ENCODE measurements at regions not wholly inside any gene's neighbourhood (a gene's known extent, or its start where the extent isn't known, plus 50 kb on each side); places are given as distances from the start of the nearest gene placed in this dataset.
A peak's percentile ranks its signal among the peaks of the same experiment; 100 is the strongest.

DNA sequence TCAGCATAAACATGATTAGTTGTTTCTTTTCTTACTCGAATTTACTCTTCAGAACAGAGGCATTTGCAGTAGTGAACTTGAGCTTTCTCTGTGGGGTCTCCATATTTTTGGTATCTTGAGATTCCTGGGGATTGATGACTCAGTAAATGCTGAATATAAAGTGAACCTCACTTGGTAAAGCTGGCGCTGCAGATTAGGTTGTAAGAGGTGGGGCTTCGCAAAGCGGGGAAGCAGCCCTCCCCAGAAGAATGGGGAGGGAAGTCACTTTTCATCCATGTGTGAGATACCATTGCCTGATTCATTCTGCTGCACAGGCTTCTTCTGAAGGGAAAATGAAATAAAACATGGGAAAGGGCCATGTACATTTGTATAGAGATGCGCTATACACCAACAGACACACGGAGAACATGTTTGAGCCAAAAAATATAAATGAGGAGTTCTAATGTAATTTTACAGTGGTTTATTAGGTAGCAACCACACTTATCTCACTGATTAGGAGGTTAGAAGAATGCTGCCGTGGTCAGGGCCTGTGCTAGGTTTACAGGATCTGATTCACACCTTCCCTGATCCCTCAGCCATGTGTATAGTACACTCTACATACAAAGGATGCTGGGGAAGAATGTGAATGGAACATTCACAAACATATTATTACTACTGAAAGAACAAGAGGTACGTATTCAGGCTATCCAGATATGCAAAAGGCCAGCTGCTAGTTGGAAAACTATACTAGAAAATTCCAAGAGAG is 63.5 kb downstream of the DNTTIP2 start:
- DNase-seq (ENCODE audit: low read depth, low spot score) = no peak

DNA sequence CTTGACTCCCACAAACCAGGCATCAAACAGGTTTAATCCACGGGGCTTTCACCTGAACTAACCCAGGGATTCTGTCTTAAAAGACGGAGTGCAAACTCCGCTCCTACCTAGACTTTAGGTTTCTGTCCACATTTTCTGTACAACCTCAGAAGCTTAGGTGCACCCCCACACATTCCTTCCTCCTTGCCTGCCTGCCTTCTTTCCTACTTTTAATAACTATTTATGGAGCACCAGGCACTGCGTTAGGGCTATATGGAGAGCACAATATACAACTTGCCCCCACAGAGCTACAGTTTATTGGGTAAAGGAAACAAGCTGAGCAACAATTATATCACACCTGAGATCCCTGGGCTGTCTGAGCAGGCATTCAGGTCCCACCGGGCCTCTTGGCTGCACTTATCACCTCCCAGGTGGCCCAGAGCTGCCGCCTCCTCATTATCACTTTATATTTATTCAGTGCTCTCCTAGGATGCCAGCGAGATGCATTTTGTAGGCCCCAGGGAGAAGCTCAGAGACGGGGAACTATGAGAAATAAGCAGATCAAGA is 64.1 kb downstream of the DNTTIP2 start:
- DNase-seq (ENCODE audit: low read depth, low spot score) = no peak

DNA sequence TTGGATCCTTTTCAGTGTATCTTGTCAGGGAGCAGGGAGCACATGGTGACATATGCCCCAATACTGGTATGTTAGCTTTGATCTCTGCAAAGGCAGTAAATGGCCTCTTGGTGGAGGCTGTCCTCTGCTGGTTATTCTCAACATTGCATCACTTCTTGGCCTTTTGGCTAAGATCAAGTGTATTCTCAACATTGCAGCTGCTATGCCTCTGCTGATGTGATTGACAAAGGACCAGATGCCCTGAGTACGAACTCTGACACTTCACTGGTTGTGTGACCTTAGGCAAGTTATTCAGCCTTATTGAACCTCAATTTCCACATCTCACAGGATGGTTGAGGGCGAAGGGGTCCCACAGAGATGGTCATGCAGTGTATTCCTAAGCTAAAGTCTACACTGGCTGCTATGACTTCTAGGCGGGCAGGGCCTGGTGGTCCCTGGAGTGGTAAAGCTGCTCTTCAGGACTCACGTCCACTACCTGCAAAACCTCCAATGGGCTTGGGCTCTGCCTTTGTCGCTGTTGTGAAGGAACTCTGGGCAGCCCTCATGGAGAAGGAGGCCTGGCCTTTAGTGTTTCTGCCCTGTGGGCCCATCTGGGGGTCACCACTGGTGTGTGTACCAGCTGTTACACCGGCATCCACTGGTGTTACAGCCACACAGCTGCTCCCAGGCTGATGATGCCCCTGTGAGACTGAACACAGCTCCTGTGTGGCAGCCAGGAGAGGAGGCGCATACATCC is 64.8 kb downstream of the DNTTIP2 start:
- DNase-seq (ENCODE audit: low read depth, low spot score) = no peak

DNA sequence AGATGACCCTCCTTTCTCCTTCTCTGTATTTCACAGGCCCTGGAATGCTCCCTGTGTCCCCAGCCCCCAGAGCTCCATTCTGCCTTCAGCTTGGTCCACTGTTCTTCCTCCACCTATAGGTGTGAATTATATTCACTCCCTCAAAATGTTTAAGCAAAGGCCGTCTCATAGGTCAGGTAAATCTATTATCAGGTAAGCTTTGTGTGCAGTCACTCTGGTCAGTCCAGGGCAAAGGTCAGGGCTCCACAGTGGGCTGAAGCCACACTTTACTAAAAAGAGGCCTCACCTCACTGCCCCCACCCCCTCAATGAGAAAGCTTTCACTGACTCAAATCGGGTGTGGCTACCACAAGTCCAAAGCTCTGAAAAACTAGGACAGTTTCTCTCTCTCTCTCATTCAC is 65.9 kb downstream of the DNTTIP2 start:
- no peak for DNase-seq (ENCODE audit: low read depth, low spot score)

DNA sequence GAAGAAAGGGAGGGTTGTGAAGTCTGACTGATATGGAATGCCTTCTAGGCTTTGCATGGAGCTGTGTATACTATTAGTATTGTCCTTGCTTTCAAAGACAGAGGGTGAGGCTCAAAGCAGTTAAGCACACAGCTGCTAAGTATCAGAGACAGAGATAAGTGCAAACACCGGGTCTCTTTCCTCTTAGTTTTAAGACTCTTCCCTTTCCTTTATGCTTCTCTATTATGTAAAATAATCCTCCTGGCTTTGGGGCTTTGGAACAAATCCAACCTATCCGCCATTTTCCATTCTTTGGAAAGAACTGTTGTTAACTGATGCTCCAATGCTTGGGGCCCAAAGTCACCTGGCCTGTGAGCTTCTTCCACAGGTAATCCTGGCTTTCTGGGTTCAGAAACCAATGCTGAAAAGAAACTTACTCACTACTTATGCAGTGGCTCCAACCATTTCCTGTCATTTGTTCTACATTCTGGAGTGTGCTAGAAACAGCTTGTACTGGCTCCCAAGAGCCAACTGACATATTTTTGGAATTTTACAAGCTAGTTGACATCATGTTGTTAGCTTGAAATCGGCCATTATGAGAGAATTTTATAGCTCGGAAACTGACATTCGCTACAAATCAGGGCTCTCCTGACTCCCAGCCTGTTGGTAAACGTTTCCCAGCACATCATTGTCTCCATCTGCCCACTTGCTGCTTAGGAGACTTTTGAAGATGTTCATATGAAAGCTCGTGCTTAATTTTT is 67.5 kb downstream of the DNTTIP2 start:
- DNase-seq (ENCODE audit: low read depth, low spot score) = no peak

DNA sequence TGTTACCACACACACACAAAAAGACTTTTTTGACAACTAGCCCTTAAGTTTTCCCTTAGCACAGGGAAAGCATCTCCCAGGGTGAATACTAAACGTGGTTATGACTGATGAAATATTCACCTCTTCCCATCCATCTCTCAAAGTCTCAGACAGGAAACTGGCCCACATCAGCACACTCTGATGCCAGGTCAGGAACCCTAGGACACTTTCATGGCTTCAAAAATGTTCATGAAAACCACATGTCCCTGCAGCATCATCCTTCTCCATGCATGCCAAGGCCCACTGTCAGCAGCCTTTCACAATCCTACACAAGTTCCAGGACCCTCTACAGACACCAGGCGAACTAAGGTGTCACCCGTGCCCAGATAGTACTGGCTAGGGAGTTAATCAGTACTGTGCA is 68.7 kb downstream of the DNTTIP2 start:
- no peak for DNase-seq (ENCODE audit: low read depth, low spot score)

DNA sequence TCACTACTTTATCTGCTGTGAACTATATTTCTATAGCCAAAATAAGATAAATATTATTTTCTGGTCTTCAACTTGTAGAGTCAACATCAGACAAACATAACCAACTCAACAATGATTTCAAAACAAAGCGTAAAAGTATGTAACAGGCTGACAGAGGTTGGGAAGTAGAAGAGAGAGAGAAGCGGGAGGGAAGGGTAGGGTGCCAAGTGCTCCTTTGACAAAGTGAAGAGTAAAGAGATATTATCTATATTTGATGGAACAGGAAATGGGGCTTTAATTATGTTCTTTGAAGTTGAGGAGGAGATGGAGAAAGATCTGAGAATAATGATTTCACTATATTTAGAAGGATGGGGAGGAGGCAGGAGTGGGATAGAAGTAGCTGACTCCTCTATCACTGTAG is 70.1 kb downstream of the DNTTIP2 start:
- no peak for DNase-seq (ENCODE audit: low read depth, low spot score)

DNA sequence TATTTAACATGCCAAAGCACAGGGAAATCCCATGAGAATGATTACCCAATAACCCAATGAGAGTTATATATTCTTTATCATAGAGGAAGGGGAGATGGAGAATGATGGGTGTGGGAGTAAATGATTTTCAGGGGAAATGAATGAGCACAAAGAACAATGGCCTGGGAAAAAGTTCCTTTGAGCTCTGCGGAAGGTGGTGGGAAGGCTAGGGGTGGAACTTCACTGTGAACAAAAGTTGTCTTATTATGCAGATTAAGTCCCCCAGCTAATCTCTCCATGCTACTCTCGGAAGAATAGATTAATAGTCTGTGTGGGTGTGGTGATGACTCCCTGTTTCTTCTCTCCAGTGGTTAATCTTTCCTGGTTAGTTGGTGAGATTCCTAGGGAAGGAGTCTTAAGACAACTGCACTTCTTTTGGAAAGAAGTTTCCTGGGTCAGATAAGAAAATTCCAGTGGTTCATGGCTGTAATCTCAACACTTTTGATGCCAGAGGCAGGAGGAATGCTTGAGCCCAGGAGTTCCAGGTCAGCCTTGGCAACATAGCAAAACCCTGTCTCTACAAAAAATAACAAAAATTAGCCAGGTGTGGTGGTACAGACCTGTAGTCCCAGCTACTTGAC is 71.6 kb downstream of the DNTTIP2 start:
- DNase-seq (ENCODE audit: low read depth, low spot score) = no peak

DNA sequence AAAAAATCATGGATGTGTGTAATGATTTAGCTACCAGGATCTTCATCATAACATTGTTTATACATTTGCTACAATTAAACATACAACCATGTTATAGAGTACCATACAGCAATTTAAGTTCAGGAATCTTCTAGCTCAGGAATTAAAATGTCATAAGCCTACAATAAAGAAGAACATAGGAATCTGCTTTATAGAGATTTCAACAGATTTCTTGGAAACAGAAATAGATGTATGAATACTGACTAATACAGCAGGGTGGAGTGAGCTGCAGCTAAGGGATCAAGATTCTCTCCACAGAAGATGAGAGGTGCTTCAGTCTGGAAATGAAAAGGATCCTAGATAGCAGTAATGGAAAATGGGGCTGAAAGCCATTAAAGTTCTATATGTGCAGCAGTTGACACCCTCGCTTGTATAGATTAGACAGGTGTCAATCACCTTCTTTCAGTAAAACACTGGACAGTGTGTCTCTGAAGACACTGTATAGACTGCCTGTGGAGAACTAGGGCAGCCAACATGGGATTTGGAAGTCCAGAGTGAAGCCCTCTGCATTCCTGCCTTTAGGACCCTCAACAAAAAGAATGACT is 73.9 kb downstream of the DNTTIP2 start:
- no peak for DNase-seq (ENCODE audit: low read depth, low spot score)

DNA sequence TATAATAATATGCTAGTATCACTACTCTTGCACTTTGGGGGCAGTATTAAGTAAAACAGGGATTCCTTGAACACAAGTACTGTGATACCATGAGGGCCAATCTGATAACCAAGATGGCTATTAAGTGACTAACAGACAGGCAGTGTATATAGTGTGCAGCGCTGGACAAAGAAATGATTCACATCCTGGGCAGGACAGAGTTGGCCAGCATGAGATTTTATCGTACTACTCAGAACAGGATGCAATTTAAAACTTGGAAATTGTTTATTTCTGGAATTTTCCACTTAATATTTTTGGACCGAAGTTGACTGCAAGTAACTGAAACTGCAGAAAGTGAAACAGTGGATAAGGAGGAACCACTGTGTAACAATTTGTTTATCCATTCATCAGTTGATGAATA is 74.6 kb downstream of the DNTTIP2 start:
- no peak for DNase-seq (ENCODE audit: low read depth, low spot score)

DNA sequence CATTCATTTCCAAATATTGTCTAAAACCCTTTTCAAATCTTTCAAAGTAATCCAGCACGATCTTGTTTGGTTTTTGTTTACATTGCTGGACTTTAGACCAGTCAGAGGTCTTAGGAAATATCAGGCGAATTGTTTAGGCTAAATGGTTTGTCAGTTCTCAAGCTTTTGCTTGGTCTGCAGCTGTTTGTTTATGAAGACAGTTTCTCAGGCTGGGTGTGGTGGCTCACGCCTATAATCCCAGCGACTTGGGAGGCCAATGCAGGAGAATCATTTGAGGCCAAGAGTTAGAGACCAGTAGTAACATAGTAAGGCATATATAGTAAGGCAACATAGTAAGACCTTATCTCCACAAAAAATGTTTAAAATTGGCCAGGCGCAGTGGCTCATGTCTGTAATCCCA is 77.5 kb downstream of the DNTTIP2 start:
- no peak for DNase-seq (ENCODE audit: low read depth, low spot score)

DNA sequence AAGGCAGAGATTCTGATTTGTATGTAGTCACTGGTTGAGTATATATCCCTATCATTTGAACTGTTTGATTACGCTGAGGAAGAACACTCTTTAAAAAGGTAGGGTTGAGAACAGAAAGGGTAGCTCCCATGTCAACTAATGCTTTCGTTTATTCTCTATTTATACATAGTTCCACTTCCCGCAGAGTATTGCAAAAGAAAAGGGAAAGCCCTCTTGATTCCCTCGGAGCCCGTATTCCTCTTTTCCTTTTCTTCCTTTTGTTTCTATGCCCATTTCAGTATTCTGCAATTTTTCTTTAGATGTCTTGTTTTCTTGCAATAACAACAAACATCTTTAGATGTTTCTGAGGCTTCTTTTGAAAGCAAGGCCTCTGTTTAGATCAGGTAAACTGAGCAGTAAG is 78.2 kb downstream of the DNTTIP2 start:
- DNase-seq (ENCODE audit: low read depth, low spot score) = no peak

DNA sequence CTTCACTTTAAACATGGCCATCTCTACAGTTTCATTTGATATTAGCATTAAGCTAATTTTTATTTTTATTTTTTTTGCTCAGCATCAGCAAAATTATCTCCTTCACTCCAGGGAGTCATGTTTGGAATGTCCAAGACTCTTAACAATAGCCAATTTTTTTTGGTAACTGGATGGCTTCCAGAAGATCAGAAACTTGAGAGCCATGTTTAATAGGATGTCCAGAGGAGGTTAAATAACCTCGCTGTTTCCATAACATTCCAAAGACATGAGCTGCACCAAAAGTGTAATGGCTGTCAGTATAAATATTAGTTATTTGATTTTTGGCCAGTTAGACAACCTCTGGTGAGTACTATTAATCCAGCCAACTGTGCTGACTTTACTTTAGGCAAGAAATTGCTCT is 80.7 kb downstream of the DNTTIP2 start:
- peak; percentile 88 for DNase-seq (ENCODE audit: low read depth, low spot score)

DNA sequence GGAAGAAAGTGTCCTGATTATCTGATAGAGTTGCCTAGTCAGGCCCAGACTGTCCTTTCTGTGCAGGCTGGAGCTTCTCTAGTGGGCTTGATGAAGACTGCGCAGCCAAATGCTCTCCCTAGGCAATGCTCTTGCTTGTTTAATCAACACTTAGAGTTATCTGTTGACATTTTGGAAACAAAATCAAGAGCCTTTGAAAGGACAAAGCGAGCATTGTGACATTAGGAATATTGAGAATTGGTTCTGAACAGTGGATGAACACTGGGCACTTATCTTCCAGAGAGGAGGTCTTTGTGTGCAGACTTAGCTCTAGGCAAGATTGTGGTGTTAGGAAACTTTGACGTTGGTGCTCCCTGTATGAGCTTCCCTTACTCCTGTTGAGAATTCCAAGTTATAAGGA is 94.5 kb downstream of the DNTTIP2 start:
- DNase-seq (ENCODE audit: low read depth, low spot score) = no peak

DNA sequence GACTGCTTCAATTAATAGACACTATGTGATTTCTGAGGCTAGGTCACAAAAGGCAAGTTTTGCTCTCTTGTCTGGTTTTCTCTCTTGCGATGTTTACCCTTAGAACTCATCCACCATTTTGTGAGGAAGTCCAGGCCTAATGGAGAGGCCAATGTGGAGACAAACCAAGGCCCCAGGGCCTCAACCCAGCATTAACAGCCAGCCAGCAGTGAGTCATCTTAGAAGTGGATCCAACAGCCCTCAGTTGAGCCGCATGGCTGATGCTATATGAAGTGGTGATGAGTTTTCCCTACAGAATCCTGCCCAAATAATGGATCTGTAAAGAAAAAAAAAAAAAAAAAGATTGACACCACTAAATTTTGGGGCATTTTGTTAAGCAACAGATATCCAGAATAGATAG is 95.1 kb downstream of the DNTTIP2 start:
- DNase-seq (ENCODE audit: low read depth, low spot score) = no peak

DNA sequence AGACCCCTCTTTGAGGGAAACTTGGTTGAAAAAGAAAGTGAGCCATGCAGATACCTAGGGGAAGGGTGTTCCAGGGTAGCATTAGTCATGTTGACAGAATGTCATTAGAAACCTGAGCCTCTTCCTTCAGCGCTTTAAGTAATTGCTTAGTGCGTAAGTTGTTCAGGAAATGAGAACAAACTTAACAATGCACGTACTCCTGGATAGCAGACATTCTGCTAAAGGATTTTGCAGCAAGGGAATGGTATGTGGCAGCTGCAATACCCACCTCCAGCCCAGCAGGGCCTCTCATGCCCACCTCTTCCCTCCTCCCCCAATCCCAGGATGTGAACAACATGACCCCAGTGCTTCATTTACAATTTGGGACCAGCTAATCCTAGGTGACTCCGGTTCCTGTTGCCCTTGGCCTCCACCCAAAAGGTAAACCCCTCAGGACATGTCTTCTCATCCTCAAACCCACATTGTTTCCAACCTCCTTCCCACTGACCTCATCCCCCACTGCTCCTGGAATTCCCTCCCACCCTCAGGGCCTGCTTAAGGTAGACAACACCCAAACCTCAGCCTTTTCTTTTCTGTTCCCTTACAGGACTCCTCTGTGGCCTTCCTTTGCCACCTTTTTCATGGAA is 98.0 kb upstream of the BCAR3 start:
- no peak for DNase-seq (ENCODE audit: low read depth, low spot score)

DNA sequence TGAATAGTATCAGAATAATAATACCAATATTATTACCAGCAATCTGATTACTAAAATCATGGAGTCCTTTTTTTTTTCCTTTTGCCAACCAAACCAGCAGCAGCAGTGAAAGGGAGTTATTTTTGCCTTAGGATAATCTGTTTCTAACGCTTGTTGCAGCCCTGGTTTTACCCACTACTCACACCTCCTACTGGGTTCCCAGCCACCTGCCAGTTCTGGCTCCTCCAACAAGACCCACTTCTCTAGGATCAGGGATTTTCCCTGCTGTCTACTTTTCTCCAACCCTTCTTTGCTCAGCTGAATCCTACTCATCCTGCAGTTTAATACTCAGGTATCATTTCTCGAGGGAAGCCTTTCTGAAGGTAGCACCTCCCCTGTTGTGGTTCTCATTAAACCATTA is 96.8 kb upstream of the BCAR3 start:
- DNase-seq (ENCODE audit: low read depth, low spot score) = no peak

DNA sequence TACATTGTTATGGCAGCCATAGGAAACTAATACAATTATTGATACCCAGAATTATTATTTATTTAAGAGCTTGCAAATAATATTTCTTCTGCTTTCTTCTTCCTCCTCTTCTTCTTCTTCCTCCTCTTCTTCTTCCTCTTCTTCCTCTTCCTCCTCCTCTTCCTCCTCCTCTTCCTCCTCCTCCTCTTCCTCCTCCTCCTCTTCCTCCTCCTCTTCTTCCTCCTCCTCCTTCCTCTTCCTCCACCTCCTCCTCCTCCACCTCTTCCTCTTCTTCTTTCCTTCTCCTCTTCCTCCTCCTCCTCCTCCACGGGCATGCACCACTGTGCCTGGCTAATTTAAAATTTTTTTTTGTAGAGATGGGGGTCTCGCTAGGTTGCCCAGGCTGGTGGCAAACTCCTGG is 95.6 kb upstream of the BCAR3 start:
- DNase-seq (ENCODE audit: low read depth, low spot score) = no peak

DNA sequence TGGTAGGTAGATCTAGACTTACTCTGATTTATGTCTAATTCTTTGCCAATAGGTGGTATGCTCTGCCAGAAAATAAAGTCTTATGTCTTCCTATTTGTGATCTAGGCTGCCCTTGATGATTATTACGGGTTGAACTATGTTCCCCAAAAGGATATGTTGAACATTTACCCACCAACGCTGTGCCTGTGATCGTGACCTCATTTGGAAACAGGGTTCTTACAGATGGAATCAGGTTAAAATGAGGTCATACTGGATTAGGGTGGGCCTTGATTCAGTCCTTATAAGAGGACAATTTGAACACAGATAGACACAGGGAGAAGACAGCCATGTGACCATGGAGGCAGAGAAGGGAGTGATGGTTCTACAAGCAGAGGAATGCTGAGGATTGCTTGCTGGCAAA is 95.1 kb upstream of the BCAR3 start:
- DNase-seq (ENCODE audit: low read depth, low spot score) = no peak

DNA sequence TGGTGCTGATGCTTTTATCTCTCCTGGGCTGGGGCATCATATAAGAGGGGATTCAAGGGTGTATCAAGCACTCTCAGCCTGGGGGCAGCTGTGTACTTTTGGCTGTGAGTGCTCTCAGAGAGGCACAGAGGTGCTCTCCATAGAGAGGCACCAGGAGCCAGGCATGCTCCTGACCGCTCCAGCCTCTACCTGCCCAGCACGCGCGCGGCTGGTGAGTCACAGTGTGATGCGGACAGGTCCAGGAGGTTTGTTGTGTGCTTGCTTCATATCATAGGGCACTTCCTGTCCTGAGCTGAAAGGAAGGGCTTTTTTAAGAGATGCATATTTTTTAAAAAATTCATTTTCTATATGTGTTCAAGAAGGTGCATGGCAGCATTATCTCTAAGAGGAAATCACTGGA is 93.6 kb upstream of the BCAR3 start:
- no peak for DNase-seq (ENCODE audit: low read depth, low spot score)

DNA sequence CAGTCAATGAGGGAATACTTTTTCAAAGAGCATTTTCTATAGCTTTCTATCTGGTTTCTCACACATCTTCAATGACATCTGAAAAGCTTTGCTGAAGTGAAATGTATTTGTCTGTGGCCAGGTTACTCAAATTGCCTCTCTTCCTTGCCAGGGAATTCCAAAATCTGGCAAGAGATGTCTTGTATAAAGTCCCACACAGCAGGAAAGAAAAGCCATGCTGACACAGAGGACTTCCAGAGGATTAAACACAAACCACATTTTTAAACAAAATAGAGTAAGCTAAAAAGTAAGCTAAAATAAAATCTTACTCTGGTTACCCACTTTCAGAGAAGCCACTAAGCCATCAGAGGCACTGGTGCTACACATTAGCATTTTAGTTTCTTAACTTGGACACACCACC is 93.1 kb upstream of the BCAR3 start:
- peak; percentile 43 for DNase-seq (ENCODE audit: low read depth, low spot score)

All from smooth muscle cell of the brain vasculature (primary cell).